HG02610 (cell line): ENCODE measurements at regions not wholly inside any gene's neighbourhood (a gene's known extent, or its start where the extent isn't known, plus 50 kb on each side); places are given as distances from the start of the nearest gene placed in this dataset.

ENCODE experiments used
- ATAC-seq: cut with Tn5 transposase; IDR thresholded peaks from one replicate; pipeline ENCODE4 v1.9.1; 2021; ENCODE audit warnings: mild to moderate bottlenecking, moderate library complexity; ENCODE audit not compliant: unreplicated experiment

GRCh38 chr10:61841338-61841875 lies 60.1 kb upstream of the ARID5B start:
- no peak for ATAC-seq

GRCh38 chr10:61842755-61843497 lies 58.6 kb upstream of the ARID5B start:
- ATAC-seq = no peak

GRCh38 chr10:61844116-61844822 lies 57.2 kb upstream of the ARID5B start:
- ATAC-seq = no peak

GRCh38 chr10:61845196-61845949 lies 56.1 kb upstream of the ARID5B start:
- ATAC-seq = no peak

GRCh38 chr10:61845950-61846268 lies 55.6 kb upstream of the ARID5B start:
- ATAC-seq = no peak

GRCh38 chr10:61846370-61847031 lies 55.0 kb upstream of the ARID5B start:
- ATAC-seq = no peak

- no peak for ATAC-seq
These were observed 54.4 kb upstream of the ARID5B start for GRCh38 chr10:61847087-61847486.

GRCh38 chr10:61847640-61848039 lies 53.9 kb upstream of the ARID5B start:
- no peak for ATAC-seq

- ATAC-seq = no peak
These were observed 51.1 kb upstream of the ARID5B start for GRCh38 chr10:61850376-61850775.
